ENCODE measurements at regions not wholly inside any gene's neighbourhood (a gene's known extent, or its start where the extent isn't known, plus 50 kb on each side); places are given as distances from the start of the nearest gene placed in this dataset.

DNA sequence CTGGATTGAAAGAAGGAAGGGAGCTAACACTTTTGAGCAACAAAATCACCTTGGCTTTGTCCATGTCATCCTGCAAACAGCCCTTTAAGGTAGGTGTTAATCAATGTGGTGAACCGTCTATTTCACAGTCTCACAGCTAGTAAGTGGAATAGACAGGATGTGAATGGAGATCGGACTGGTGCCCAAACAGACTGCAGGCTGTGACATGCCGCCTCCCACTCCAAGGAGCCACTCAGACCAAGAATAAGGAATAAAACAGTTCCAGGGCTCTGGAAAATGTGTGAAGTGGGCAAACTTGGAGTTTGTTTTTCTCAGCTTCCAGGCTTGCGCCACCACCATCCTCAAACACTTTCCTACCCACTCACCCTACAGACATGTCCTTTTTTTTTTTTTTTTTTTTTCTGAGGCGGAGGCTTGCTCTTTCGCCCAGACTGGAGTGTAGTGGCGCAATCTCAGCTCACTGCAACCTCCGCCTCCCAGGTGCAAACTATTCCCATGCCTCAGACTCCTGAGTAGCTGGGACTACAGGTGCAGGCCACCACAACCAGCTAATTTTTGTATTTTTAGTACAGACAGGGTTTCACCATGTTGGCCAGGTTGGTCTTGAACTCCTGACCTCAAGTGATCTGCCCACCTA lies 57.7 kb upstream of the SEC24B start:
- TF ChIP-seq, protein P1, sequence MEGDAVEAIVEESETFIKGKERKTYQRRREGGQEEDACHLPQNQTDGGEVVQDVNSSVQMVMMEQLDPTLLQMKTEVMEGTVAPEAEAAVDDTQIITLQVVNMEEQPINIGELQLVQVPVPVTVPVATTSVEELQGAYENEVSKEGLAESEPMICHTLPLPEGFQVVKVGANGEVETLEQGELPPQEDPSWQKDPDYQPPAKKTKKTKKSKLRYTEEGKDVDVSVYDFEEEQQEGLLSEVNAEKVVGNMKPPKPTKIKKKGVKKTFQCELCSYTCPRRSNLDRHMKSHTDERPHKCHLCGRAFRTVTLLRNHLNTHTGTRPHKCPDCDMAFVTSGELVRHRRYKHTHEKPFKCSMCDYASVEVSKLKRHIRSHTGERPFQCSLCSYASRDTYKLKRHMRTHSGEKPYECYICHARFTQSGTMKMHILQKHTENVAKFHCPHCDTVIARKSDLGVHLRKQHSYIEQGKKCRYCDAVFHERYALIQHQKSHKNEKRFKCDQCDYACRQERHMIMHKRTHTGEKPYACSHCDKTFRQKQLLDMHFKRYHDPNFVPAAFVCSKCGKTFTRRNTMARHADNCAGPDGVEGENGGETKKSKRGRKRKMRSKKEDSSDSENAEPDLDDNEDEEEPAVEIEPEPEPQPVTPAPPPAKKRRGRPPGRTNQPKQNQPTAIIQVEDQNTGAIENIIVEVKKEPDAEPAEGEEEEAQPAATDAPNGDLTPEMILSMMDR (IDR thresholded peaks at IDR 0.05) = no peak
- no peak for TF ChIP-seq POLR2A (IDR thresholded peaks at IDR 0.05)

Data from thyroid gland (tissue), 4 donors.